ENCODE measurements at regions not wholly inside any gene's neighbourhood (a gene's known extent, or its start where the extent isn't known, plus 50 kb on each side); places are given as distances from the start of the nearest gene placed in this dataset.

DNA sequence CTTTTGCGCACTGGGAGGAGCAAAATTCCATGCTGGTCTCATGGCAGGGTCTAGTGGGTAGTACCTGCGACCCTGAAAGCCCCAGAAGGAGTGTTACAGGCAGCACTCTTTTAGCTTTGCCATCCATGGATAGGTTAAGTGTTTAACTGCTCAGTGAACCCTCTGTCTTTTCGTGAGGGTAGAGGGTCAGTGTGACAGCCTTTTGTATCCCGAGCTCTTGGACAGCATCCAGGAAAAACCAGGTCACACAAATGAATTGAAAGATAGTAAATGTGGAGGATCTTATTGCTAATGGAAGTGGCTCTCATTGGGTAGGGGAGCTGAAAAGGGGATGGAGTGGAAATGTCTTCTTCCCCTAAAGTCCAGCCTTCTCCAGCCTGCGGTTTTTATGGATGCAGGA is 57.8 kb upstream of the CCDC112 start:
- H3K4me3 ChIP-seq (ENCODE audit: low read depth, low read length) = no peak overlapping the region
- TF ChIP-seq, protein P1, sequence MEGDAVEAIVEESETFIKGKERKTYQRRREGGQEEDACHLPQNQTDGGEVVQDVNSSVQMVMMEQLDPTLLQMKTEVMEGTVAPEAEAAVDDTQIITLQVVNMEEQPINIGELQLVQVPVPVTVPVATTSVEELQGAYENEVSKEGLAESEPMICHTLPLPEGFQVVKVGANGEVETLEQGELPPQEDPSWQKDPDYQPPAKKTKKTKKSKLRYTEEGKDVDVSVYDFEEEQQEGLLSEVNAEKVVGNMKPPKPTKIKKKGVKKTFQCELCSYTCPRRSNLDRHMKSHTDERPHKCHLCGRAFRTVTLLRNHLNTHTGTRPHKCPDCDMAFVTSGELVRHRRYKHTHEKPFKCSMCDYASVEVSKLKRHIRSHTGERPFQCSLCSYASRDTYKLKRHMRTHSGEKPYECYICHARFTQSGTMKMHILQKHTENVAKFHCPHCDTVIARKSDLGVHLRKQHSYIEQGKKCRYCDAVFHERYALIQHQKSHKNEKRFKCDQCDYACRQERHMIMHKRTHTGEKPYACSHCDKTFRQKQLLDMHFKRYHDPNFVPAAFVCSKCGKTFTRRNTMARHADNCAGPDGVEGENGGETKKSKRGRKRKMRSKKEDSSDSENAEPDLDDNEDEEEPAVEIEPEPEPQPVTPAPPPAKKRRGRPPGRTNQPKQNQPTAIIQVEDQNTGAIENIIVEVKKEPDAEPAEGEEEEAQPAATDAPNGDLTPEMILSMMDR (IDR thresholded peaks at IDR 0.05; ENCODE audit: low read depth, low read length, missing control alignments) = no peak
- no peak for DNase-seq (ENCODE audit: low read depth)

DNA sequence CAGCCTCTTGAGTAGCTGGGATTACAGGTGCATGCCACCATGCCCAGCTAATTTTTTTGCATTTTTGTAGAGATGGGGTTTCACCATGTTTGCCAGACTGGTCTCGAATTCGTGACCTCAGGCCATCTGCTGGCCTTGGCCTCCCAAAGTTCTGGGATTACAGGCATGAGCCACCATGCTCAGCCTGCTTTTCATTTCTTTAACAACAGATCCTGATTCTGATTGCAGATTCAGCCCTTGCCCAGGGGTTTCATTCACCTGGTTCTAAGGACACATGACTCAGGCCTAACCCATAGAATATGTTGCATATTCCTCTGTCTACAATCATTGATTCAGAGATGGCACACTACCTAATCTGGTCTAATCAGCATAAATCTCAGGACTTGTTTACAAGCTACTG is 56.1 kb upstream of the CCDC112 start:
- H3K4me3 ChIP-seq (ENCODE audit: low read depth, low read length) = no peak overlapping the region
- DNase-seq (ENCODE audit: low read depth) = no peak
- TF ChIP-seq, protein P1 (IDR thresholded peaks at IDR 0.05; ENCODE audit: low read depth, low read length, missing control alignments) = no peak

DNA sequence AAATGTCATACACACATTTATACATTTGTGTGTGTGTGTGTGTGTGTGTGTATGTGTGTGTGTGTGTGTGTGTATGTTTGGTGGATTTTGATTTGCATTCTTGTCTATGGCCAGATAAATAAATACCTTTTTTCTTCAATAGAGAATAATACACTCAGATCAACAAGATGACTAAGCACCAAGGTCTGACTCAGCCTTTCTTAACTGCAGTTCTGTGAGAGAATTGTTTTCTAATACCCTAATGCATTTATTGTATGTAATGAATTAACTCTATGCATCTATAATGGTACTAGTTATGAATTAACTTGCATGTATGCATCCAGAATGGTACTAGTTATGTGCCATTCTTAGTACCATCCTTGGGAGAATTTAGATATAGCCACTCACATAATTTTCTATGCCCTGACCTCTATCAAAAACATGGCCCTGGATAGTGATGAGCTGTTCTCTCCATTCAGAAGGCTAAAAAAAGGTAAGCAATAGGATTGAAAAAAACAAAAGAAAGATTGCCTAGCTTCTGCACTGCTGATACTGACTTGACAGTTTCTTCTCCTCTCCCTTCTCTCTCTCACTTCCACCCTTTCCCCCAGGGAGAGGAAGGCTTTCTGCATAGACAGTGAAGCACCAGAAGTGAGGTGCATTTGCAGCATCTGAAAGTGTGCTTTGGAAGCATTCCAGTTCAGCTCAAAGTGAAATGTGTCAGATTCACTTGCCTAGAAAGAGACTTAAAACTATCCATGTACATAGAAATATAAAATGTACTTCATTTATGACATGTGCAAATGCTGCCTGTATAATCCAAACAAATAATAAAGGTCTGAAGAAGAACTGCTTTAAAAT is 55.1 kb upstream of the CCDC112 start:
- no peak overlapping the region for H3K4me3 ChIP-seq (ENCODE audit: low read depth, low read length)
- no peak for DNase-seq (ENCODE audit: low read depth)
- TF ChIP-seq, protein P1 (IDR thresholded peaks at IDR 0.05; ENCODE audit: low read depth, low read length, missing control alignments) = no peak

DNA sequence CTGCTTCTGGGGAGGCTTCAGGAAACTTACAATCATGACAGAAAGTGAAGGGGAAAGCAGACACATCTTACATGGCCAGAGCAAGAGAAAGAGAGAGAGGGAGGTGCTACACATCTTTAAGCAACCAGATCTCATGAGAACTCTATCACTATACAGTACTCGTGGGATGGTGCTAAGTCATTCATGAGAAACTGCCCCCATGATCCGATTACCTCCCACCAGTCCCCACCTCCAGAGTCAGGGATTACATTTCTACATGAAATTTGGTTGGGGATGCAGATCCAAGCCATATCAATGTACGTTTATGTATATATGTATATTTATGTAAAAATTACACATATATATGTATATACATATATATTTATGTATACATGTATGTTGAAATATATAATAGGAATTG is 54.4 kb upstream of the CCDC112 start:
- no peak overlapping the region for H3K4me3 ChIP-seq (ENCODE audit: low read depth, low read length)
- DNase-seq (ENCODE audit: low read depth) = no peak
- TF ChIP-seq, protein P1 (IDR thresholded peaks at IDR 0.05; ENCODE audit: low read depth, low read length, missing control alignments) = no peak

DNA sequence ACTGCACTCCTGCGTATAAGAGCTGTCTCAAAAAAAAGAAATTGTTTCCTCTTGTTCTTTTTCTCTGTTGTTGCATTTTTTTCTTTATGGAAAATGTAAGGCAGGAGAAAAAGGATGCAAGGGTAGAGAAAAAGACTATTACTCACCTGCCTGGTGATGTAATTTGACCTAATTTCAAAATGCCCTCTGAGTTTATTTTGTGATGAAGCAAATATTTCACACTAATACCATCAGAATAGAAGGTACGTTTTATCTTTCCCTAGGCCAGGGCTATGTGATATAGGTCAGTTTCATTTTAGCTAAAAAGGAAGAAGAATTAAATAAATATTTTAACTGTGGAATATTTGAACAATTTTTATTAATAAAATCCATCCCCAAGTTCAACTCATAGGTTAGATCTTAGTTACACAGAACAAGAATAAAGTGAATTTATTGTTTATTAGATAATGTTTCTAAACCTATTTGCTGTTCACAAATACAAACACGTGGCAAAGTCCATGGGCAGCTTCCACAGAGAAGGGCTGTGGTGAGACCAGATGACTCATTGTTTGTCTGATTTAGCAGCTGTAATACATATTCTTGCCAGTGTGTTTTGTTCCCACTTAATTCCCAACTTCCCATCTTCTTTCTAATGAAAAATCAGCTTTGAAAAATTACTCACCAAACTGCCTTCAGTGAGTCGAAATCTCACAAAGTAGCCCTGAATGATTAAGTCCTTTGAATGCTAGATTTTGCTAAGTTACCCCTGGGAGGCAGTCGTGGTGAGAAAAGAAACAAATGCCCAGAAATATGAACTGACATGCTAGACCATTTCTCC is 52.8 kb upstream of the CCDC112 start:
- no peak for DNase-seq (ENCODE audit: low read depth)

DNA sequence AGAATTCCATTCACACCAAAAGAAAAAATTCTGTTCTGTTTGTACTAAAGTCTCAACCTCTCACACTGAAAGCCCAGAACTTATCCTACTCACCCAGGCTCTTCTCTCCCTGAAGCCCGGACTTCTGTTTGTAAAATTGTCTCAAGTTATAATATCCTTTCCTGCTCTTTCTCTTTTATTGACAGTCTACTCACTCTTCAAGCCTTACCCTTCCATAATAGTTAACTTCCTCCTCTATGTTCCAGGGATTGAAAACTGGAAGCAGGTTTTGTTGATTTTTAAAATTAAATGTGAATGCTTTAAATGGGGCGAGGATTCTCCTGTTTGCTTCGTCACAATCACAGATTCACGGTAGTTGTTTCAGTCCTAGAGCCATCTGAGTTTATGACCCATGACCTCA is 51.7 kb upstream of the CCDC112 start:
- TF ChIP-seq, protein P1 (IDR thresholded peaks at IDR 0.05; ENCODE audit: low read depth, low read length, missing control alignments) = no peak
- DNase-seq (ENCODE audit: low read depth) = no peak

More for the DNA sequence above, 52.8 kb upstream of the CCDC112 start:
- TF ChIP-seq, protein P1 (IDR thresholded peaks at IDR 0.05; ENCODE audit: low read depth, low read length, missing control alignments) = no peak
- no peak overlapping the region for H3K4me3 ChIP-seq (ENCODE audit: low read depth, low read length)

More for the DNA sequence above, 51.7 kb upstream of the CCDC112 start:
- H3K4me3 ChIP-seq (ENCODE audit: low read depth, low read length) = no peak overlapping the region
